K562 (cell line): ENCODE measurements at regions not wholly inside any gene's neighbourhood (a gene's known extent, or its start where the extent isn't known, plus 50 kb on each side); places are given as distances from the start of the nearest gene placed in this dataset.
A peak's percentile ranks its signal among the peaks of the same experiment; 100 is the strongest.

Experiments
- ATAC-seq: fragments of 200-7000 bp; cut with Tn5 transposase; 3 replicates; pipeline ENCODE4 v1.9.1; 2020; ENCODE audit warnings: moderate library complexity
- BruUV-seq: library from RNA; stranded (reverse); fragments of 400-500 nt; replicated peaks from 2 replicates; lab custom pipeline; 2021; lab: Mats Ljungman, UMichigan
- CTCF ChIA-PET: fragments of 300-600 bp; formaldehyde crosslinking; extraction: SDS; loops from one replicate; lab custom pipeline; 2021; ENCODE audit warnings: low intra/inter-chr PET ratio; lab: Yijun Ruan, JAX
- POLR2A ChIA-PET: fragments of 300-600, 350-650 bp; sonication (Branson Sonifier 250); formaldehyde crosslinking; extraction: SDS; loops from one replicate; lab custom pipeline; 2021; ENCODE audit warnings: antibody characterized with exemption, inconsistent platforms; lab: Yijun Ruan, JAX
- DNase-seq, 4 experiments: peaks; one replicate each; pipeline versions ENCODE4 v3.0.0 to v3.0.0-alpha.2; 2011 to 2018; ENCODE audit warnings: low spot score in 3 of 4, mixed read lengths in 3 of 4; ENCODE audit errors: extremely low read depth in 1 of 4
- FAIRE-seq: peaks from 2 replicates; lab custom pipeline; 2011; peaks lifted over from hg19 to GRCh38; lab: Jason Lieb, UNC
- H2AFZ ChIP-seq: 2 replicates; pipeline ENCODE4 v1.6.0; 2011; ENCODE audit warnings: low read depth, low read length, control low read depth, inconsistent platforms
- H3K27ac ChIP-seq: fragments of 200-600 bp; 3 replicates; pipeline ENCODE4 v1.8.0; 2011; ENCODE audit warnings: low read depth, mild to moderate bottlenecking, control low read depth, inconsistent platforms, low read length, moderate library complexity, mixed read lengths; ENCODE audit errors: extremely low read depth
- H3K27me3 ChIP-seq, 2 experiments: fragments of 300-600 bp in 1 of 2; 2 replicates in 1 of 2; 3 replicates in 1 of 2; pipeline versions ENCODE4 v1.6.0 to v1.8.0; 2011; ENCODE audit warnings: inconsistent platforms in 2 of 2, low read length in 2 of 2, mild to moderate bottlenecking in 1 of 2, mixed read lengths in 1 of 2, moderate library complexity in 1 of 2; ENCODE audit not compliant: control insufficient read depth in 2 of 2, insufficient read depth in 2 of 2
- H3K36me3 ChIP-seq: fragments of 300-600 bp; 3 replicates; pipeline ENCODE4 v1.8.0; 2011; ENCODE audit warnings: mild to moderate bottlenecking, low read length, inconsistent platforms; ENCODE audit not compliant: control insufficient read depth, insufficient read depth
- H3K4me1 ChIP-seq, 2 experiments: fragments of 200-600 bp in 1 of 2; replicated peaks in 1 of 2; 2 replicates in 1 of 2; 3 replicates in 1 of 2; pipeline versions ENCODE4 v1.5.1 to v1.8.0; 2011; ENCODE audit warnings: inconsistent platforms in 2 of 2, low read length in 2 of 2, mild to moderate bottlenecking in 1 of 2, mixed read lengths in 1 of 2, moderate library complexity in 1 of 2; ENCODE audit not compliant: control insufficient read depth in 2 of 2, insufficient read depth in 2 of 2
- H3K4me2 ChIP-seq: 2 replicates; pipeline ENCODE4 v1.6.1; 2011; ENCODE audit warnings: low read length, control low read depth, inconsistent platforms, mixed read lengths; ENCODE audit not compliant: insufficient read depth
- H3K4me3 ChIP-seq: fragments of 200-600 bp; sonication (generic), shearing (Covaris generic); 2 replicates; pipeline ENCODE4 v1.5.1; 2016; ENCODE audit warnings: control low read depth, inconsistent platforms
- H3K79me2 ChIP-seq: fragments of 200-600 bp; 3 replicates; pipeline ENCODE4 v1.8.0; 2011; ENCODE audit warnings: low read length, inconsistent platforms; ENCODE audit not compliant: control insufficient read depth, insufficient read depth
- H3K9ac ChIP-seq, 2 experiments: 2 replicates each; pipeline versions ENCODE4 v1.6.0 to v1.6.1; 2011; ENCODE audit warnings: low read depth in 2 of 2, low read length in 2 of 2, control low read depth in 1 of 2, inconsistent platforms in 1 of 2, mild to moderate bottlenecking in 1 of 2, mixed read lengths in 1 of 2; ENCODE audit not compliant: insufficient read depth in 1 of 2
- H3K9me1 ChIP-seq: one replicate; pipeline ENCODE4 v1.6.0; 2011; ENCODE audit warnings: inconsistent platforms, mild to moderate bottlenecking, low read length, moderate library complexity; ENCODE audit not compliant: control insufficient read depth, insufficient read depth
- H3K9me3 ChIP-seq: replicated peaks from 2 replicates; pipeline ENCODE4 v1.5.1; 2011; ENCODE audit warnings: low read depth, low read length, inconsistent platforms; ENCODE audit not compliant: control insufficient read depth, insufficient read depth
- H4K20me1 ChIP-seq: replicated peaks from 2 replicates; pipeline ENCODE4 v1.6.1; 2011; ENCODE audit warnings: low read length, inconsistent platforms, mixed read lengths; ENCODE audit not compliant: control insufficient read depth, insufficient read depth
- DDX20 ChIP-seq: fragments of 450-650 bp; IDR thresholded peaks from 2 replicates; pipeline ENCODE4 v1.6.1; 2016; ENCODE audit warnings: missing genetic modification characterization, low read depth, mild to moderate bottlenecking, missing compliant biosample characterization, moderate library complexity
- E2F3 ChIP-seq: fragments of 250-450 bp; sonication (Bioruptor Pico); IDR thresholded peaks from 2 replicates; pipeline ENCODE4 v1.4.0; 2020; ENCODE audit warnings: mild to moderate bottlenecking
- FOXJ2 ChIP-seq: fragments of 200-800 bp; sonication (Bioruptor generic); IDR thresholded peaks from 2 replicates; pipeline ENCODE4 v1.6.1; 2016; ENCODE audit warnings: missing genetic modification characterization, missing compliant biosample characterization
- HDAC1 ChIP-seq, 2 experiments: fragments of 450-650 bp; IDR thresholded peaks; 2 replicates each; pipeline ENCODE4 v1.6.1; 2016 to 2017; ENCODE audit warnings: inconsistent platforms in 1 of 2, mild to moderate bottlenecking in 1 of 2, moderate library complexity in 1 of 2
- KHSRP ChIP-seq: fragments of 450-650 bp; IDR thresholded peaks from 2 replicates; pipeline ENCODE4 v1.6.1; 2017
- NFATC3 ChIP-seq: fragments of 450-650 bp; IDR thresholded peaks from 2 replicates; pipeline ENCODE4 v1.6.1; 2017; ENCODE audit warnings: mild to moderate bottlenecking
- NUFIP1 ChIP-seq: fragments of 450-650 bp; IDR thresholded peaks from 2 replicates; pipeline ENCODE4 v1.6.1; 2018; ENCODE audit not compliant: partially characterized antibody
- RBM39 ChIP-seq: fragments of 200-400 bp; formaldehyde crosslinking; optimal IDR thresholded peaks from 2 replicates; pipeline ENCODE3; 2018; ENCODE audit warnings: low read depth, low read length
- RFX1 ChIP-seq: fragments of 450-650 bp; IDR thresholded peaks from 2 replicates; pipeline ENCODE4 v1.6.1; 2016; ENCODE audit warnings: mild to moderate bottlenecking, moderate library complexity
- RFX7 ChIP-seq: fragments of 250-450 bp; sonication (Bioruptor Pico); IDR thresholded peaks from 2 replicates; pipeline ENCODE4 v1.5.1; 2021; ENCODE audit warnings: mild to moderate bottlenecking
- SMARCA5 ChIP-seq: fragments of 450-650 bp; IDR thresholded peaks from 2 replicates; pipeline ENCODE4 v1.6.1; 2016
- TSC22D4 ChIP-seq: fragments of 450-650 bp; IDR thresholded peaks from 2 replicates; pipeline ENCODE4 v1.6.1; 2016; ENCODE audit warnings: missing genetic modification characterization, missing biosample characterization, control low read depth
- ZC3H4 ChIP-seq: sonication (generic); formaldehyde crosslinking; IDR thresholded peaks from 2 replicates; pipeline ENCODE4 v1.9.0; 2021; ENCODE audit warnings: missing genetic modification reagents, borderline replicate concordance
- ZKSCAN1 ChIP-seq: fragments of 150-350 bp; IDR thresholded peaks from 2 replicates; pipeline ENCODE4 v1.6.1; 2016; ENCODE audit warnings: low read depth, low read length
- ZNF184 ChIP-seq: sonication (generic); formaldehyde crosslinking; IDR thresholded peaks from 2 replicates; pipeline ENCODE4 v1.5.0; 2020; ENCODE audit warnings: missing genetic modification reagents
- ZNF311 ChIP-seq: fragments of 250-450 bp; sonication (Bioruptor Pico); IDR thresholded peaks from 2 replicates; pipeline ENCODE4 v1.4.0; 2020; ENCODE audit warnings: mild to moderate bottlenecking, moderate library complexity
- ZNF766 ChIP-seq: fragments of 200-800 bp; sonication (Bioruptor generic); conservative IDR thresholded peaks from 2 replicates; pipeline ENCODE4 v1.6.1; 2016; ENCODE audit warnings: missing genetic modification characterization, missing compliant biosample characterization
- WGBS: fragments of 100-300 bp; shearing (Covaris generic); methylation state at CpG from one replicate; pipeline ENCODE4 v1.1.6; 2016; ENCODE audit warnings: low coverage, mixed read lengths; ENCODE audit not compliant: insufficient coverage; ENCODE audit errors: missing lambda C conversion rate; 5-methylcytosine and 5-hydroxymethylcytosine counted together
- in situ Hi-C: fragments of 300-500 bp; cut with MboI; formaldehyde crosslinking; loops from 4 replicates; pipeline ENCODE4 v1.15.0; 2018; ENCODE audit warnings: inconsistent platforms, mixed read lengths
- intact Hi-C: fragments of 100-400 bp; cut with micrococcal nuclease; formaldehyde crosslinking; loops from 2 replicates; pipeline ENCODE4 v1.14.2; 2022
- TF ChIP-seq, protein P1 (sequence below): sonication (generic); formaldehyde crosslinking; IDR thresholded peaks from 2 replicates; pipeline ENCODE4 v1.8.0; 2022; ENCODE audit warnings: mild to moderate bottlenecking, missing genetic modification reagents
- TF ChIP-seq, protein P2 (sequence below): IDR thresholded peaks from 2 replicates; pipeline ENCODE4 v1.6.1; 2016; ENCODE audit warnings: missing genetic modification characterization, missing compliant biosample characterization
- TF ChIP-seq, protein P3 (sequence below): IDR thresholded peaks from 2 replicates; pipeline ENCODE4 v1.6.1; 2011; ENCODE audit not compliant: insufficient read length; ENCODE audit errors: extremely low read depth

DNA sequence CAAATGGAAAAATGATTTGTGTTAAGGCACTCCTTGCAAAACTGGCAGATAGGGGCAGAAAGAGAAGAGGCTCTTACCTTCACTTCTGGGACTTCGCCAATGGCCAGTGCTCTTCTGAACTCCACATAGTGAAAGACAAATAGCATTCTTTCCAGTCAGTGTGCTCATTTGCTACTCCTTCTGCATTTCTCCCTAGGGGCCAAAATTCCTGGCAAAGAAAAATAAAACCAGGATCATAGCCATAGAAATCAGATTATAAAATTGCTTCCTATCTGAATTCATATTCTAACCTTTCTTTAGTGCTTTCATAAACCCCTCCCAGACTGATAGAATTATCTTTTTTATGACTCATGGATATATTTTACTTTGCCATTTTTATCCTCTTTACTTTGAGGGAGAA is 56.9 kb upstream of the PELI1 start (continued):
- TF ChIP-seq SMARCA5 (no peak), ZC3H4 (CRISPR knock-in tag) (no peak), ZNF766 (CRISPR knock-in tag) (no peak)
- TF ChIP-seq, all 486 proteins: peak for 0

DNA sequence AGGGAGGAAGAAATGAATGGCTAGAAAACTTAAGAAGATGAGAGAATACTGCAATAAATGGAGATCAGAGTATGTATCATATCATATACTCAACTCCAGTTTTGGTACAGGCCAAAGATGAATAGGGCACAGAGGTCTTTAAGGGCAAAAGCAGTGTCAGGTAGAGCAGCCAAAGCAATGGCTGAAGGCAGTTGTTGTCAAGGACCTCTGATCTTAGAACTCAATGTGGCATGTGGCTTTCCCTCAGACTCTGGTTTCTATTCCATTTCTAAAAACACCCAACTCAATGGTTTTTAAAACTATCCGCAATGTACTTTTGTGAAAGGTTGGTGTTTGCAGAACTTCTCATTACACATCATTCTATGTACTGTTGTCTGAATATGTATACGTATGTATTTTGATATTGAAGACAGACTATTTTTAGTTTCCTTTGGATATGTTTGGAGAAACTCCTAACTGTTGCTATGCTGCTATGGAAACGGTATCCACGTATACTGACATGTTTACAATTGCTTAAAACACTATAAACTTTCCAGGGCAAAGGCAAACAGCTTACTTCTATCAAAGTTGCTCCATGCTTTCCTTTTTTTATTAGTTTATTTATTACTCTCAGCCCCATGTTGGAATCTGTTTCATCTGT is 58.1 kb upstream of the PELI1 start:
- DNase-seq (no peak), ATAC-seq (no peak), FAIRE-seq (peak; percentile 11)
- Histone ChIP-seq H3K9ac (no peak overlapping the region), H3K36me3 (no peaks in the 10 kb centered on the region), H3K4me1 (no peaks in the 10 kb centered on the region; a peak in 2 of 5 replicates), H3K4me2 (no peak overlapping the region), H3K27ac (no peak overlapping the region), H2AFZ (peak overlapping the region; percentile 34; the same call in 1 of the 2 replicates), H3K9me3 (no peaks in the 10 kb centered on the region), H3K79me2 (no peaks in the 10 kb centered on the region), H3K9me1 (no peaks in the 10 kb centered on the region), H4K20me1 (no peaks in the 10 kb centered on the region), H3K27me3 (no peaks in the 10 kb centered on the region), H3K4me3 (no peak overlapping the region)
- WGBS, result 60% methylated on average over 4 of the region's 4 CpGs
- intact Hi-C loops (no loop called here), in situ Hi-C loops (no loop called here)
- ChIA-PET CTCF (no interaction called here), POLR2A (interaction anchor here (0.6 kb wide), 1 partner anchor 59 kb away, joined by 3 read pairs; no protein-coding TSS in a partner anchor)
- BruUV-seq, result no TSS peak
- TF ChIP-seq E2F3 (no peak), FOXJ2 (tag) (peak; percentile 98), ZKSCAN1 (no peak), ZNF184 (CRISPR knock-in tag) (no peak), DDX20 (tag) (no peak), NUFIP1 (no peak), ZNF311 (CRISPR knock-in tag) (no peak), RFX1 (peak; percentile 62), TSC22D4 (tag) (no peak), KHSRP (no peak), HDAC1 (IDR thresholded peaks at IDR 0.05) (no peak), RBM39 (no peak), RFX7 (CRISPR knock-in tag) (no peak), NFATC3 (no peak)
- TF ChIP-seq, protein P1, sequence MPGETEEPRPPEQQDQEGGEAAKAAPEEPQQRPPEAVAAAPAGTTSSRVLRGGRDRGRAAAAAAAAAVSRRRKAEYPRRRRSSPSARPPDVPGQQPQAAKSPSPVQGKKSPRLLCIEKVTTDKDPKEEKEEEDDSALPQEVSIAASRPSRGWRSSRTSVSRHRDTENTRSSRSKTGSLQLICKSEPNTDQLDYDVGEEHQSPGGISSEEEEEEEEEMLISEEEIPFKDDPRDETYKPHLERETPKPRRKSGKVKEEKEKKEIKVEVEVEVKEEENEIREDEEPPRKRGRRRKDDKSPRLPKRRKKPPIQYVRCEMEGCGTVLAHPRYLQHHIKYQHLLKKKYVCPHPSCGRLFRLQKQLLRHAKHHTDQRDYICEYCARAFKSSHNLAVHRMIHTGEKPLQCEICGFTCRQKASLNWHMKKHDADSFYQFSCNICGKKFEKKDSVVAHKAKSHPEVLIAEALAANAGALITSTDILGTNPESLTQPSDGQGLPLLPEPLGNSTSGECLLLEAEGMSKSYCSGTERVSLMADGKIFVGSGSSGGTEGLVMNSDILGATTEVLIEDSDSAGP (CRISPR knock-in tag), result no peak
- TF ChIP-seq, protein P2, sequence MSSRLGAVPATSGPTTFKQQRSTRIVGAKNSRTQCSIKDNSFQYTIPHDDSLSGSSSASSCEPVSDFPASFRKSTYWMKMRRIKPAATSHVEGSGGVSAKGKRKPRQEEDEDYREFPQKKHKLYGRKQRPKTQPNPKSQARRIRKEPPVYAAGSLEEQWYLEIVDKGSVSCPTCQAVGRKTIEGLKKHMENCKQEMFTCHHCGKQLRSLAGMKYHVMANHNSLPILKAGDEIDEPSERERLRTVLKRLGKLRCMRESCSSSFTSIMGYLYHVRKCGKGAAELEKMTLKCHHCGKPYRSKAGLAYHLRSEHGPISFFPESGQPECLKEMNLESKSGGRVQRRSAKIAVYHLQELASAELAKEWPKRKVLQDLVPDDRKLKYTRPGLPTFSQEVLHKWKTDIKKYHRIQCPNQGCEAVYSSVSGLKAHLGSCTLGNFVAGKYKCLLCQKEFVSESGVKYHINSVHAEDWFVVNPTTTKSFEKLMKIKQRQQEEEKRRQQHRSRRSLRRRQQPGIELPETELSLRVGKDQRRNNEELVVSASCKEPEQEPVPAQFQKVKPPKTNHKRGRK (tag), result no peak
- TF ChIP-seq, protein P3, sequence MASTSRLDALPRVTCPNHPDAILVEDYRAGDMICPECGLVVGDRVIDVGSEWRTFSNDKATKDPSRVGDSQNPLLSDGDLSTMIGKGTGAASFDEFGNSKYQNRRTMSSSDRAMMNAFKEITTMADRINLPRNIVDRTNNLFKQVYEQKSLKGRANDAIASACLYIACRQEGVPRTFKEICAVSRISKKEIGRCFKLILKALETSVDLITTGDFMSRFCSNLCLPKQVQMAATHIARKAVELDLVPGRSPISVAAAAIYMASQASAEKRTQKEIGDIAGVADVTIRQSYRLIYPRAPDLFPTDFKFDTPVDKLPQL, result no peak
- TF ChIP-seq, all 486 proteins: peak for 2
